ENCODE measurements at regions not wholly inside any gene's neighbourhood (a gene's known extent, or its start where the extent isn't known, plus 50 kb on each side); places are given as distances from the start of the nearest gene placed in this dataset.
"Not testable (repeated sequence)": the region's sequence is repeated elsewhere in the genome, so short reads cannot be mapped to it uniquely, and the experiment has no call there.

- H3K36me3 Mint-ChIP-seq (ENCODE audit: low read depth): peaks cover 7% of the 10 kb centered on the region
- ATAC-seq (ENCODE audit: poor library complexity) (no peak), DNase-seq (no peak)
- POLR2A ChIA-PET: no interaction called here
- peaks cover 0 to 2% of the 10 kb centered on the region in 2 experiments for H3K27me3 ChIP-seq (ENCODE audit: control insufficient read depth in 1 of 2, insufficient read depth in 2 of 2, low read length in 2 of 2)
- no peaks in the 10 kb centered on the region for H3K36me3 ChIP-seq (ENCODE audit: insufficient read depth, low read length)
- peaks cover 42% of the 10 kb centered on the region for H3K27me3 Mint-ChIP-seq
- peaks cover 0 to 6% of the 10 kb centered on the region in 2 experiments for H3K9me3 ChIP-seq (ENCODE audit: control insufficient read depth in 1 of 2, insufficient read depth in 1 of 2, low read length in 2 of 2)
- no peak overlapping the region for H3K4me3 Mint-ChIP-seq
- no peak overlapping the region for H3K27ac Mint-ChIP-seq
- no peak for TF ChIP-seq CTCF (IDR thresholded peaks at IDR 0.05)
- no peak overlapping the region for H3K27ac ChIP-seq (ENCODE audit: low read depth in 1 of 2, low read length in 2 of 2)
- no peaks in the 10 kb centered on the region for H3K4me1 ChIP-seq (ENCODE audit: insufficient read depth, low read length)
- CTCF ChIA-PET: no interaction called here
- no peaks in the 10 kb centered on the region for H3K4me1 Mint-ChIP-seq (ENCODE audit: low read depth)
- H3K4me3 ChIP-seq (ENCODE audit: low read length): no peak overlapping the region
- peaks cover 9% of the 10 kb centered on the region for H3K9me3 Mint-ChIP-seq
- intact Hi-C loops (cut with DNase I, micrococcal nuclease): no loop called here
Observed at GRCh38 chr11:13576995-13577394, 81.2 kb upstream of the PTH start.

- H3K27ac Mint-ChIP-seq; H3K27ac ChIP-seq (ENCODE audit: low read depth in 1 of 2, low read length in 2 of 2); H3K4me1 ChIP-seq (ENCODE audit: insufficient read depth, low read length); CTCF ChIA-PET; ATAC-seq (ENCODE audit: poor library complexity); H3K4me1 Mint-ChIP-seq (ENCODE audit: low read depth); H3K9me3 ChIP-seq (ENCODE audit: control insufficient read depth in 1 of 2, insufficient read depth in 1 of 2, low read length in 2 of 2); H3K4me3 ChIP-seq (ENCODE audit: low read length); H3K36me3 Mint-ChIP-seq (ENCODE audit: low read depth); intact Hi-C loops (cut with DNase I, micrococcal nuclease); H3K9me3 Mint-ChIP-seq; H3K4me3 Mint-ChIP-seq; H3K36me3 ChIP-seq (ENCODE audit: insufficient read depth, low read length); H3K27me3 ChIP-seq (ENCODE audit: control insufficient read depth in 1 of 2, insufficient read depth in 2 of 2, low read length in 2 of 2); DNase-seq; POLR2A ChIA-PET: not testable (repeated sequence)
- H3K27me3 Mint-ChIP-seq: peaks cover 34% of the 10 kb centered on the region
Observed at GRCh38 chr11:13575385-13575784, 79.6 kb upstream of the PTH start.

GRCh38 chr11:13567551-13567950, 71.8 kb upstream of the PTH start:
- H3K27ac Mint-ChIP-seq: no peak overlapping the region
- intact Hi-C loops (cut with DNase I, micrococcal nuclease): no loop called here

More at GRCh38 chr11:13567551-13567950, 71.8 kb upstream of the PTH start:
- no peak for TF ChIP-seq CTCF (IDR thresholded peaks at IDR 0.05)
- ATAC-seq (ENCODE audit: poor library complexity): no peak
- Histone ChIP-seq H3K4me1 (ENCODE audit: insufficient read depth, low read length) (no peaks in the 10 kb centered on the region), H3K27ac (ENCODE audit: low read depth in 1 of 2, low read length in 2 of 2) (no peak overlapping the region), H3K36me3 (ENCODE audit: insufficient read depth, low read length) (no peaks in the 10 kb centered on the region), H3K4me3 (ENCODE audit: low read length) (no peak overlapping the region), H3K9me3 (ENCODE audit: control insufficient read depth in 1 of 2, insufficient read depth in 1 of 2, low read length in 2 of 2) (peaks cover 0 to 9% of the 10 kb centered on the region in 2 experiments), H3K27me3 (ENCODE audit: control insufficient read depth in 1 of 2, insufficient read depth in 2 of 2, low read length in 2 of 2) (peaks cover 0 to 5% of the 10 kb centered on the region in 2 experiments)
- H3K36me3 Mint-ChIP-seq (ENCODE audit: low read depth): no peaks in the 10 kb centered on the region
- POLR2A ChIA-PET: no interaction called here
- DNase-seq: no peak
- H3K9me3 Mint-ChIP-seq: no peaks in the 10 kb centered on the region
- no peaks in the 10 kb centered on the region for H3K4me1 Mint-ChIP-seq (ENCODE audit: low read depth)
- CTCF ChIA-PET: no interaction called here
- H3K4me3 Mint-ChIP-seq: no peak overlapping the region
- H3K27me3 Mint-ChIP-seq: peaks cover 45% of the 10 kb centered on the region

Measured in CD4-positive, alpha-beta T cell (primary cell).